ENCODE measurements at regions not wholly inside any gene's neighbourhood (a gene's known extent, or its start where the extent isn't known, plus 50 kb on each side); places are given as distances from the start of the nearest gene placed in this dataset.

GRCh38 chr14:98607341-98607910, 664.6 kb downstream of the BCL11B start:
- DNase-seq (ENCODE audit: low read depth): no peak
- TF ChIP-seq CTCF (conservative IDR thresholded peaks at IDR 0.05; ENCODE audit: control insufficient read depth, insufficient read depth, low read depth, low read length): no peak
- no peak overlapping the region for H3K4me3 ChIP-seq (ENCODE audit: control insufficient read depth, low read depth, low read length)

GRCh38 chr14:98608071-98609060, 663.6 kb downstream of the BCL11B start:
- no peak for DNase-seq (ENCODE audit: low read depth)
- no peak overlapping the region for H3K4me3 ChIP-seq (ENCODE audit: control insufficient read depth, low read depth, low read length)
- no peak for TF ChIP-seq CTCF (conservative IDR thresholded peaks at IDR 0.05; ENCODE audit: control insufficient read depth, insufficient read depth, low read depth, low read length)

GRCh38 chr14:98612434-98613200, 659.4 kb downstream of the BCL11B start:
- no peak for DNase-seq (ENCODE audit: low read depth)
- TF ChIP-seq CTCF (conservative IDR thresholded peaks at IDR 0.05; ENCODE audit: control insufficient read depth, insufficient read depth, low read depth, low read length): no peak
- H3K4me3 ChIP-seq (ENCODE audit: control insufficient read depth, low read depth, low read length): no peak overlapping the region

- TF ChIP-seq CTCF (conservative IDR thresholded peaks at IDR 0.05; ENCODE audit: control insufficient read depth, insufficient read depth, low read depth, low read length): no peak
- no peak for DNase-seq (ENCODE audit: low read depth)
- no peak overlapping the region for H3K4me3 ChIP-seq (ENCODE audit: control insufficient read depth, low read depth, low read length)
Observed at GRCh38 chr14:98614741-98615140, 657.3 kb downstream of the BCL11B start.

DNA sequence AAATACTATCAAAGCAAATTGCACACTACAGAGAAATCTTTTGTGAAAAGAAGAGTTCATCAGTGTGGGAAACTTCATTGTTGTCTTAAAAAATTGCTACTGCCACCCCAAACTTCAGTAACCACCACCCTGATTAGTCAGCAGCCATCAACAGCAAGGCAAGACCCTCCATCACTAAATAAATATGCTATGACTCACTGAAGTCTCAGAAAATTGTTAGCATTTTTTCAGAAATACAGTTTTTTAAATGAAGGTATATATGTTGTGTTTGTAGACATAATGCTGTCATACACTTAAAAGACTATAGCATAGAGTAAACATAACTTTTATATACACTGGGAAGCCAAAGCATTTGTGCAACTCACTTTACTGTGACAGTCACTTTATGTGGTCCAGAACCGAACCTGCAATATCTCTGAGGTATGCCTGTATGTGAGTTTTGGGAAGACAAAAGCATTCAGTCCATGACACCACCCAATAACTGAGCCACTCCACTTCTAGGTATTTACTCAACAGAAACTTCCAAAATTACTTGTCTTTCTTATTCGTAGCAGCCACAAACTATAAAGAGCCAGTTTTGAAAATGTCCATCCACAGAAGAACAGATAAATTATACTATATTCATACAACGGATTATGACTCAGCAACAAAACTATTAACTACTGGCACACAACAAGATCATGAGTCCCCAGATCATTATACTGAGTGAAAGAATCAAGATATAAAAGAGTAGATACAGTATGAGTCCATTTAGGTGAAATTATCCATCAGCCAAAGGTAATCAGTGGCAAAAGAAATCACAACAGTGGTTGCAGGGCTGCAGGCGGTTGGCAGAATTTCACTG, 649.6 kb downstream of the BCL11B start:
- TF ChIP-seq CTCF (conservative IDR thresholded peaks at IDR 0.05; ENCODE audit: control insufficient read depth, insufficient read depth, low read depth, low read length): no peak
- no peak for DNase-seq (ENCODE audit: low read depth)
- H3K4me3 ChIP-seq (ENCODE audit: control insufficient read depth, low read depth, low read length): no peak overlapping the region

All from fibroblast of mammary gland (primary cell).